ENCODE measurements at regions not wholly inside any gene's neighbourhood (a gene's known extent, or its start where the extent isn't known, plus 50 kb on each side); places are given as distances from the start of the nearest gene placed in this dataset.

DNA sequence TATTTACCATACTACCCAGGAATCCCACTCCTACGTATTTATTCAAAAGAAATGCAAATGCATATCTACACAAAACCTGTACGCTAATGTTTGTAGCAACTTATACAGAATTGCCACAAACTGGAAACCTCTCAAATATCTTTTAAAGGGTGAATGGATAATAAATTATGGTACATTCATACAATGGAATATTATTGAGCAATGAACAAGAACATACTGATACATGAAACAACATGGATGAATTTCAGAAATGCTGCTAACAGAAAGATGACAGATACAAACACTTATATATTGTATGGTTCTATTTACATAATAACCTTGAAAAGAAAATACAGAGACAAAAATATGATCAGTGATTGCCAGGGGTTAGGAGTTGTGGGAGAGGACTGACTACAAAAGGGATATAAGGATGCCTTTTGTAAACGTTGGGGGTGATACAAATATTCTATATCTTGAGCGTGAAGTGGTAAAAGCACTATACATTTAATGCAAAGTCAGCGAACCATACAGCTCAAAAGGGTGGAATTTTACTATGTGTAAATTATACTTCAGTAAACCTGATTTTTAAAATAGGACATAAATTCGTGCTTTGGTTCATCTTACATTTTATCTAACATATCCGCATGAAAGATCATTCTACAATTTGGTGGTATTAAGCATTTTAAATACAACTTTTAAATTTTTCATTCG is 55.0 kb upstream of the FOXB1 start:
- Histone ChIP-seq H4K20me1 (ENCODE audit: control insufficient read depth, insufficient read depth, insufficient read length) (no peaks in the 10 kb centered on the region), H3K79me1 (ENCODE audit: insufficient read depth, low read depth, low read length, poor library complexity, severe bottlenecking) (no peaks in the 10 kb centered on the region), H3K14ac (ENCODE audit: insufficient read depth, low read length) (no peak overlapping the region), H3K23ac (ENCODE audit: insufficient read length, low read depth, low read length) (no peak overlapping the region), H3K9ac (ENCODE audit: extremely low read depth, insufficient read length, low read length) (no peak overlapping the region), H3K9me3 (ENCODE audit: control insufficient read depth, low read depth, low read length) (no peaks in the 10 kb centered on the region), H4K8ac (replicated peaks; ENCODE audit: insufficient read length, low read depth, low read length) (no peak overlapping the region), H3K4ac (ENCODE audit: low read depth, low read length) (no peak overlapping the region), H3K18ac (ENCODE audit: insufficient read length, low read depth, low read length) (no peak overlapping the region), H2BK120ac (ENCODE audit: low read depth, low read length, poor library complexity, severe bottlenecking) (no peak overlapping the region), H2BK20ac (ENCODE audit: low read depth, low read length, poor library complexity, severe bottlenecking) (no peak overlapping the region), H4K91ac (ENCODE audit: insufficient read length, low read depth, low read length) (no peak overlapping the region), H2AFZ (ENCODE audit: low read length) (no peak overlapping the region), H2BK5ac (ENCODE audit: insufficient read length, low read length) (no peak overlapping the region), H3K4me2 (ENCODE audit: insufficient read depth, insufficient read length, low read length) (no peak overlapping the region), H2BK12ac (ENCODE audit: insufficient read length, low read depth, low read length) (no peak overlapping the region), H3K27me3 (ENCODE audit: insufficient read depth, low read length) (no peaks in the 10 kb centered on the region), H3K79me2 (ENCODE audit: insufficient read depth, low read length) (no peaks in the 10 kb centered on the region), H3K4me1 (ENCODE audit: insufficient read depth, low read length) (no peaks in the 10 kb centered on the region), H3K27ac (ENCODE audit: insufficient read length, low read depth, low read length) (no peak overlapping the region), H2BK15ac (ENCODE audit: low read depth, low read length) (no peak overlapping the region), H3T11ph (ENCODE audit: low read length) (no peak overlapping the region), H4K5ac (ENCODE audit: insufficient read length, low read depth, low read length) (no peak overlapping the region), H3K56ac (ENCODE audit: insufficient read length, low read depth, low read length) (no peak overlapping the region), H2AK5ac (ENCODE audit: insufficient read length, low read length) (no peak overlapping the region), H3K23me2 (ENCODE audit: insufficient read length, low read depth, low read length, poor library complexity, severe bottlenecking) (no peaks in the 10 kb centered on the region)
- no peaks in the 10 kb centered on the region for H3K36me3 Mint-ChIP-seq (ENCODE audit: insufficient read depth in 1 of 3, low read depth in 3 of 3)
- H3K9me3 Mint-ChIP-seq: no peaks in the 10 kb centered on the region; a peak in 2 of 5 replicates
- TF ChIP-seq, protein P1, sequence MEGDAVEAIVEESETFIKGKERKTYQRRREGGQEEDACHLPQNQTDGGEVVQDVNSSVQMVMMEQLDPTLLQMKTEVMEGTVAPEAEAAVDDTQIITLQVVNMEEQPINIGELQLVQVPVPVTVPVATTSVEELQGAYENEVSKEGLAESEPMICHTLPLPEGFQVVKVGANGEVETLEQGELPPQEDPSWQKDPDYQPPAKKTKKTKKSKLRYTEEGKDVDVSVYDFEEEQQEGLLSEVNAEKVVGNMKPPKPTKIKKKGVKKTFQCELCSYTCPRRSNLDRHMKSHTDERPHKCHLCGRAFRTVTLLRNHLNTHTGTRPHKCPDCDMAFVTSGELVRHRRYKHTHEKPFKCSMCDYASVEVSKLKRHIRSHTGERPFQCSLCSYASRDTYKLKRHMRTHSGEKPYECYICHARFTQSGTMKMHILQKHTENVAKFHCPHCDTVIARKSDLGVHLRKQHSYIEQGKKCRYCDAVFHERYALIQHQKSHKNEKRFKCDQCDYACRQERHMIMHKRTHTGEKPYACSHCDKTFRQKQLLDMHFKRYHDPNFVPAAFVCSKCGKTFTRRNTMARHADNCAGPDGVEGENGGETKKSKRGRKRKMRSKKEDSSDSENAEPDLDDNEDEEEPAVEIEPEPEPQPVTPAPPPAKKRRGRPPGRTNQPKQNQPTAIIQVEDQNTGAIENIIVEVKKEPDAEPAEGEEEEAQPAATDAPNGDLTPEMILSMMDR (conservative IDR thresholded peaks at IDR 0.05): no peak
- H3K4me1 Mint-ChIP-seq: peaks cover 9 to 18% of the 10 kb centered on the region in 2 experiments
- no peak overlapping the region for H3K4me3 Mint-ChIP-seq
- no peak overlapping the region for H3K27ac Mint-ChIP-seq
- no peaks in the 10 kb centered on the region for H3K27me3 Mint-ChIP-seq (ENCODE audit: low read depth)
- DNase-seq: no peak
- no CpG with 5 or more reads among the region's 8 CpGs for WGBS (ENCODE audit: extremely low coverage, insufficient read length, low lambda C conversion rate)

Measured in H9 (cell line).